Thyroid gland (tissue), 4 donors: ENCODE measurements at regions not wholly inside any gene's neighbourhood (a gene's known extent, or its start where the extent isn't known, plus 50 kb on each side); places are given as distances from the start of the nearest gene placed in this dataset.

Experiments used
- CTCF ChIP-seq, 6 experiments: fragments of 200-600 bp in 3 of 6; fragments of 450-650 bp in 3 of 6; sonication (generic) in 3 of 6; IDR thresholded peaks; one replicate each; pipeline ENCODE4 v1.5.1; 2016 to 2019; ENCODE audit warnings: antibody characterized with exemption in 6 of 6, mild to moderate bottlenecking in 2 of 6, inconsistent platforms in 1 of 6, moderate library complexity in 1 of 6
- POLR2A ChIP-seq, 2 donors: fragments of 450-650 bp; IDR thresholded peaks; one replicate each; pipeline ENCODE4 v1.6.1; 2017; ENCODE audit warnings: antibody characterized with exemption in 2 of 2, mild to moderate bottlenecking in 2 of 2, moderate library complexity in 1 of 2

- no peak for TF ChIP-seq CTCF (IDR thresholded peaks at IDR 0.05)
- no peak for TF ChIP-seq POLR2A (IDR thresholded peaks at IDR 0.05)
These were observed 326.1 kb upstream of the IL12A start for GRCh38 chr3:159662549-159662948.
